GM19099 (cell line): ENCODE measurements at regions not wholly inside any gene's neighbourhood (a gene's known extent, or its start where the extent isn't known, plus 50 kb on each side); places are given as distances from the start of the nearest gene placed in this dataset.

Experiments used
- POLR2A ChIP-seq: IDR thresholded peaks from 3 replicates; pipeline ENCODE4 v1.6.1; 2011; ENCODE audit warnings: low read depth; ENCODE audit not compliant: insufficient read length; ENCODE audit errors: extremely low read depth

DNA sequence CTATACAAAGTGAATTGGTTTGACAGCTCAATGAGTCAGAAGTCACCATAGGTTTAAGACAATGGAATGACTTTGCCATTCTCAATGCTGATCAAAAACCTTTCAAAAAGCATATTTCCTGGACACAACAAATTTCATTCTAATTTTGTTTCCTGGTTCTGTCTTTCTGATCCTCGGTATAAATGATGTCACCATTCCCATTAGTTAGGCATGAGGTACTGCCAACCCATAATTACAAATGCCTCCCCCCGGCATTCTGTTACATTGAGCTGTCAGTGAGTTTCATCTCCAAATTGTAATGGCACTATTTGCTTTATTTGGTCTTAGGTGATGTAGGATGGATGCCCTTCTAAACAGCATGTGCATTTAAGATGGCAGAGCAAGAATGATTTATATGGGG, 81.7 kb upstream of the NFE2L3 start:
- no peak for TF ChIP-seq POLR2A

DNA sequence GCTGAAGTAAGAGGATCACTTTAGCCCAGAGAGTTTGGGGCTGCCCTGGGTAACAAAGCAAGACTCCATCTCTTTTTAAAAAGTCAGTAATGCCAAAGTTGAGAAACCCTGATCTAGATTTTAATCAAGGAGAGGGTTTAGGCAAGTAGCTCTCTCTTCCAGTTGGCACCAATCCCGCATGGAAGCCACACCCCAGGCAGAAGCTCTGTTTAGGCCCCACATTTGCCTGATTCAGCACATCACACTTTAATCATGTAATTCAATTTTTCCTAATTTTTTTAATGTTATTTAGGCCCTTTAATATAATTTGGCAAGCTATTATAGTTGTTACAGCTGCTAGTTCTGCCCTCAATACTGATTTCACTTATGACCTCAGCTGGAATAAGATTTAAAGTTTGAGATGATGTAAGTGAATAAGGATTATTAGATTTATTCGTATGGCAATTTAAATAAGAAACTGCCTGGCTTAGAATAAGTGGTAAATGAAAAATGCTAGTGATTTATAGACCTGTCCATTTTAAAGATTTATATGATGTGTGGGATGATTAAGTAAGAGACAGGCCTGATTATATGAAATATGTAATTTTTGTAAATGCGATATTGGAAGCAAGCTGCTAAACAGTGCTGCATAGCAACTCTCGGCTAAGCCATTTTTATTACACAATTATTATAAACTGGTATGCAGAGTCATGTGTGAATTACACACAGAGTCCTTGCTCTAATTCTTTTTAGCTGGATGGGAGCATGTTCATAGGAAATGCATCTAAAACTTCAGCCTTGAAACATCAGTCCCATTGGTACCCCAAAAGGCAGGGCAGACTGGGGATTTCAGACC, 80.2 kb upstream of the NFE2L3 start:
- TF ChIP-seq POLR2A: no peak

DNA sequence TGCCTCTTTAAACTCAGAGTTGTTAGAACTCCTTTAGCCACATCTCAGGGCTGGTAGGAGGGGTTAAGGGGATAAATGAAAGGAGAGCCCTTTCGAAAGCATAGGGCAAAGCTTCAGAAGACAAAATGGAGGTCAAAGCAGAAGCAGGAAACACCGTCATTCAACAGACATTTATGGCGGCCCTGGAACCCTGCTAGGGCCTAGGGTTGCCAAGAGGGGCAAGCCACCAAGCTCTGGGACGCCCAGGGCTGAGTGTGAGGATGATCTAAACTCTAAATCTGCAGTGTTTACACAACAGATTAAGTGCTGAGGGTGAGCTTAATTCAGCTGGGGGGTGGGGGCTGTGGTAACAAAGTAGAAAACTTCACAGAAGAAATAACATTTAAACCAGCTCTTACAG, 79.0 kb upstream of the NFE2L3 start:
- no peak for TF ChIP-seq POLR2A

DNA sequence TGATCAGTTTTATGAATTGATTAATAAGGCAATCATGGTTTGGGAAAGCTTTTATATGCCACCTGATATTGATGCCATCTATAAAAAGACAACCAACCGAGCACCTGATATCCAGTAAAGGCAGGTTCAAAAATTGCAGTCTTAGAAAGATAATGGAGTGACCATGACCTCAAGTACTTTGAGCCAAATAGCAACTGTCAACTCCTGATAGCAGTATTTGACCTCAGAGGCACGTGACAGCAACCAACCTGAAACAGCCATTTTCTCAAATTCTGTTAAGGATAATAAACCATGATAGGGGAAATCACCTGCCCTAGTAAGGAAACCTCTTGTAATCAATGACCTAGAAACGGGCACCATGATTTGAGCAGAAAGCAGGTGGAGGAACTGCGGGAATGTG, 77.1 kb upstream of the NFE2L3 start:
- TF ChIP-seq POLR2A: no peak

DNA sequence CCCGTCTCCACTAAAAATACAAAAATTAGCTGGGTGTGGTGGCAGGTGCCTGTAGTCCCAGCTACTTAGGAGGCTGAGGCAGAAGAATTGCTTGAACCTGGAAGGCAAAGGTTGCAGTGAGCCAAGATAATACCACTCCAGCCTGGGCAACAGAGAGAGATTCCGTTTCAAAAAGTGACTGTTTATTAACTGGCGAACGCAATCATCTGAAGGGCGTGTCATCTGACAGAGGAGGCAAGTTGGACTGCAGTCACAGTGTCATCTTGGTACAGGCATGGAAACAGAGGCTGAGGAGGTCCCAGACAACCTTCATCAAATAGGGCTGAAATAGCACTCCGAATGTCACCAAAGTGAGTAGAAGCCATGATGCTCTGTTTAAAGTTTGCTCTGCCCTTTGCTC, 75.3 kb upstream of the NFE2L3 start:
- no peak for TF ChIP-seq POLR2A

DNA sequence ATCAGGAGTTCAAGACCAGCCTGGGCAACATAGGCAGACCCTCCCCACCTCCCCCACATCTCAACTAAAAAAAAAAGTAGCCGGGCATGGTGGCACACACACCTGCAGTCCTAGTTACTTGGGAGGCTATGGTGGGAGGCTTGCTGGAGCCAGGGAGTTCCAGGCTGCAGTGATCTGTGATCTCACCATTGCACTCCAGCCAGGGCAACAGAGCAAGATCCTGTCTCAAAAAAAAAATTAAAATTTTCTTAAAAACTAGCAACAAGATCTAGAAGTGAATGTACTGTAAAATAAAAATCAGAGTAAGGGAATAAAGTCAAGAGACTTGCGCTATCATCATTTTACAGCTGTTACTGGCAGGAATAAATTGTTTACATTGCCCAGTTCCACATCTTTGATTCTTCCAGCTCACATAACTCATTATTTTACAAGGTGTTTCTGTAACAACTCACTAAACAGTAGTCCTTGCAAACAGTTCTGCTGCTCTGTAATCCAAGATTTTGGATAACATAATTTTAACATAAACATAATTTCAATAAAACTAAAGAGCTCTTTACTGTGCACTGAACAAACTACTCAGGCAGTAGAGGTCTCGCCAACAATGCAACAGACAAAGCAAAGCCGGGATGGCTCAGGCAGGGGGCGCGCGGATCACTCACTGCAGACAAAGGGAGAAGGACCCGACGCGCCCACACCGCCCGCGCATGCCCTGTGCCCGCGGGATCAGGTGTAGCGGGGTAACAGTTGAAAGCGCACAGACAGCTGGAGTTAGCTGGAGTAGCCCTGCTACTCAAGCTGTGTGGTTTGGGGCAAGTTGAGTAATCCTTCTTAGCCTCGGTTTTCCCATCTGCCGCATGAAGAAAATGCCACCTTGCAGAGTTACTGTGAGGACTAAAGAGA, 73.3 kb upstream of the NFE2L3 start:
- TF ChIP-seq POLR2A: no peak

DNA sequence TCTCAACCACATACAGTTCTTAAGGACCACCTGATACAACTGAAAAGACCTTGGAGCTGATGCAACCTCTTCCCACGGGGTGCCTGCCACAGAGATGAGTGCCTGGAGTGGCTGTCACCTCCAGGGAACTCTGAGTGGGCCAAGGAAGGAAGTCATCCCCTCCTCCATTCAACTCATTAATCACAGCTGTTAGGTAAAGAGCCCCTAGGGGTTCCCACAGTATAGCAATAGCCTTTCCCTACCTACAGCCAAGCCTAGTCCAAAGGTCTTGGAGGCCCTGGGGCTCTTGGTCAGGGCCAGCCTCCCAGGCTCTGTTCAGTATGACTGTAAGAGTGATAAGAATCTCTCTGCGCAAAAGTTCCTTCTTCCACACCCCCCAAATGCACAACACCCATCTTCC, 70.4 kb upstream of the NFE2L3 start:
- TF ChIP-seq POLR2A: no peak

DNA sequence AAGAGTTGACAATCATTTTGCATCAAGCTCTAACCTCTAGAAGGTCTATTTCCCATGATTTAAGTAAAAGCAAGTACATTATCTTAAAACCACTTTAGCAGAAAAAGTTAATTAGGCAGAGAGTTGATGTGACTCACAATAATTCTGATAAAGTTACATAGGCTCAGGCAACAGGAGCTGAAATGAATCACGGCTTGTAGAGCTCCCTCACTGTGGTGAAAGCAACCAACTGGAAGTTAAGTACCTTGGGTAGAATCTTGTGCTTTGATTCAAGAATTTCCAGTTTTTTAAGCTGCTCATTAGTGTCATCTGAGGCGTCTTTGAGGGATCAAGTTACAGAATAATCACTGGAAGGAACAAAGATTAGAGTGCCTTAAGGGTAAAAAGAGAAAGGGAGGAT, 68.9 kb upstream of the NFE2L3 start:
- TF ChIP-seq POLR2A: no peak

DNA sequence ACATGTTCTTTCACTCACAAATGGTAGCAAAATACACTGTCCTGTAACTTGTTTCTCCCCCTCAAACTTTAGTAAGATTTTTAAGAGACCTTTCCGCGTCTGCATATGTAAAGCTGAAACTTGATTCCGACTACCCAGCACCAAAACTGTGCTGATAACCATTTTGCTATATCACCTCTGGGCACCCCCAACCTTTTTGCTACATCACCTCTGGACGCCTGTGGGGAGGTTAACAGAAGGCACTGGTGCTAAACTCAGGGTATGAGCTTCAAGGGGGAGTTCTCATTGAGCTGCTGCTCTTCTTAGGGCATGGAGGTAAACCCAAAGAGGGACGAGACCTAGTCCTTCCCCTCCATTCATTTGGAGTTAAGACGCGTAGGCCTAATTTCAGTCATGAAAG, 67.6 kb upstream of the NFE2L3 start:
- no peak for TF ChIP-seq POLR2A

DNA sequence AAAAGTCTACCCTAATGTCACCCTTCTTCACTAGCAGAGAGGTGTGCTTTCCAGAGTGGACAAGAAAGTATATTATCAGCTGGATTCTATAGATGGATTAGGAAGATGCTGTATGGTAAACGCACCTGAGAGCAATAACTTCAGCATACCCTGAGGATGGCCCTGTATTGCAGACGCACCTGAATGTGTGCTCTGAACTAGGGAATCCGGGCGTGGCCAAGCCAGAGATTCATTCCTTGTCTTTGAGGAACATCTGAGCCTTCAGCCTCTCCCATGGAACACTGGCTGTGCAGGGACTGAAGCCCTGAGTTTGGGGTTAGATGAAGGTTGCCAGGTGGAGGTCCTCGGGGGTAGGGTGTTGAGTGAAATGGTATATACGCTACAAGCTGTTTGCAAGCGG, 66.2 kb upstream of the NFE2L3 start:
- TF ChIP-seq POLR2A: no peak

DNA sequence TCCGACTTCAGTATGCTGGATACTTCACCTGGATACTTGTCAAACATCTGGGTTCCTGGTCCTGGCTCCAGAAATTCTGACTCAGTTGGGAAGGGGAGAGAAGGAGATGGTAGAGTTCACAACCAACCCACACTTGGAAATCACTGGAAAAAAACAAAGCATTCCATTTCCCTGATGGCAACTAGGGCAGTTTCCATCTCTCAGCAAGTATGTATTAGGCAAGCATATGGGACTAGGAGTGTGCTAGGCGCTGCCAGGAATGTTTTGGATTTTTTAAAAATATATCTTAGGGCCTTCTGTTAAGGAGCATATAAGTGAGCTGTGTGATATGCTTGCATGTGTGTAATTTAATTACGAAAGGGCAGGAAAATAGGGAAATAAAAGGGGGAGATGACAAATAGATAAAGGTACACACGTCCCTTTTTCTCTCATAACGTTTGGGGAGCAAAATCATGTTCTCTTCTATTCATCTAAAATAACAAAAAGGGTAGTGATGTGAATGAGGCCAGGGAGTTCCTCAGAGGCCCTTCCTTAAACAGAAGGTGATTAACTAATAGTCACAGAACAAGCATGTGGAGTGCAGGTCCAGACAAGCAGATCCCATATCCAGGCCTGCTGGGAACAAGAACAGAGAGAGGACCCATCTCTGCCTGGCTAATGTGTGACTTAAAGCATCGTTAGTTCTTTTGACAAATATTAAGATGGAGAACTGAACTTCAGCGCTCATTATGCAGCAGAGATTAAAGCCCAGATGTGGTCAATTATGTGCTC, 64.5 kb upstream of the NFE2L3 start:
- no peak for TF ChIP-seq POLR2A

DNA sequence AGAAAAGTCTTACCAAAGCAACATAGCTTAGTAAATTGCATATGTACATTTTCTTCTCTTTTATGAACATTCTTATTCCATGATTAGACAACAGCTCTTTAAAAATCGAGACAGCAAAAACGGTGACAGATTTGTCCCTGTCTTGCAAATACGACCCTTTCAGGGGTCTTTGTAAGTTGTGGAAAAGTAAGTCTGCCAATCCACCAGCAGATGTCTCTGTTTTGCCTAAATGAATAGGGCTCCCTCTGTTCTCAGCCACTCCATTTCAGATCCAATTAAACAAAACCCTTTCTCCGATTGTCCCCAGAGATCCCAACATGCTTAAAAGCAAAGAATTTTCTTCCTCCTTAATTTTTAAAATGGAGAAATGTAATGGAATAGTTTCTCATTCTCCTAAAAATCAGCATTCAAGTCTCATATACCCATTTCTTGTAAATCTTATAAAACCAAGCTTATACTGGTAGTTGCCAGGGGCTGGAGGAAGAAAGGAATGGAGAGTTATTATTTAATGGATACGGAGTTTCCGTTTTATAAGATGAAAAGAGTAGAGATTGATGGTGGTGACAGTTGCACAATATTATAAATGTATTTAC, 61.0 kb upstream of the NFE2L3 start:
- no peak for TF ChIP-seq POLR2A

DNA sequence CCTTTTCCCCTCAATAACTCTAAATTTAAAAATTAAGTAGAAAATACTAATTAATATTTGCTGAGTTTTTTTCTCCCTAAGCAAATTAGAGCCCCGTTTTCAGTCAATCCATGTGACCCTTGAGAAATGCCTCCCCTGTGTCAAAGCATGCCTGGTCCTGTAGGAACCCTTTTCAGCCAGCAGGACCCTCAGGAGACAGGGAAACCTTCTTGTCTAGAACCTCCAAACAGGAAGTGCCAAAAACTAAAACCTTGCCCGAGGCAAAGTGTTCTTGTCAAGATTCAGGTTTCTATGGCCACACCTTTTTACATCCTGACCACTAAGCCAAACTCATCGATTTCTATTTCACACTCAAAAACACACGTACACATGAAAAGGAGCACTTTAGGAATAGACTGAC, 60.1 kb upstream of the NFE2L3 start:
- TF ChIP-seq POLR2A: no peak

DNA sequence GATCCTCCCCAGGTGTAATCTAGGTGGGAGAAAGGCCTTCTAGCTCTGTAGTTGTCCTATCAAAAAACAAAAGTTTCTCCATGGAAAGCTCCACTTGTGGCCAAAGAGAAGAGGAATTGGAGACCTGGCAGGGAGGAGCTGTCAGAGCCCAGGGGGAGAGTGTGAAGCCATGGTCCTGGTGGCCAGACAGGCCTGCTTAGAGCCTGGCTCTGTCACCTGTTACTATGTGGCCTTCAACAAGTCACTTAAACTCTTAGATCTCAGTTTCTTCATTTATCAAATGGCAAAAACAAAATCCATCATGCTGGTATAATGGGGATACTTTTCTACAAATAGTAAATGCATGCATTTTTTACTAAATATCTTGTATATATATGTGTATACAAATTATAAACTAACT, 59.0 kb upstream of the NFE2L3 start:
- TF ChIP-seq POLR2A: no peak

DNA sequence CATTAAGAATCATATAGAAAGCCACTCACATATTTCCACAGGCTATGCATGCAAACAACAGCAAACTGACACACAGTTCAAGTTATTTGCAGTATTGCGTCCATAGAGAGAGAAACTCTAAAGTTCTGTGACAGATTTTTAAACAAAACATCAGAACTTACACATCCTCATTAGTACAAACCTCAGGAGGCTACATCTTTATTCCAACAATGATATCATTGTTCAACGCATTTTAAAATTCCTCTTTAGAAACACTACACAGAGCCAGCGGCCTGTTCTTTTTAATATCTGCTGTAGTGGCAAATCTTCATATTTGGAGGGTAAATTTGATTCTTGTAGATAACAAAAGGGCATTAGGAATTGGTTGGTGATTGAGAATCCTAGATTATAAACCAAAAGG, 55.9 kb upstream of the NFE2L3 start:
- no peak for TF ChIP-seq POLR2A
